ENCODE measurements at regions not wholly inside any gene's neighbourhood (a gene's known extent, or its start where the extent isn't known, plus 50 kb on each side); places are given as distances from the start of the nearest gene placed in this dataset.
A peak's percentile ranks its signal among the peaks of the same experiment; 100 is the strongest.

GRCh38 chr9:89746385-89747116 lies 141.7 kb downstream of the GADD45G start:
- peak; percentile 78 for DNase-seq

- DNase-seq: no peak
Observed at GRCh38 chr9:89747596-89747995, 142.8 kb downstream of the GADD45G start.

GRCh38 chr9:89748021-89748670 lies 143.3 kb downstream of the GADD45G start:
- DNase-seq: no peak

GRCh38 chr9:89748831-89749499 lies 144.2 kb downstream of the GADD45G start:
- no peak for DNase-seq

GRCh38 chr9:89749500-89750116 lies 144.8 kb downstream of the GADD45G start:
- no peak for DNase-seq

- DNase-seq: peak; percentile 64
Observed at GRCh38 chr9:89750117-89750791, 145.4 kb downstream of the GADD45G start.

GRCh38 chr9:89751079-89751825 lies 146.4 kb downstream of the GADD45G start:
- DNase-seq: no peak

GRCh38 chr9:89752154-89752553 lies 147.3 kb downstream of the GADD45G start:
- DNase-seq: no peak

GRCh38 chr9:89753472-89754055 lies 148.8 kb downstream of the GADD45G start:
- no peak for DNase-seq

- no peak for DNase-seq
Observed at GRCh38 chr9:89754193-89754592, 149.4 kb downstream of the GADD45G start.

GRCh38 chr9:89755821-89756220 lies 151.0 kb downstream of the GADD45G start:
- no peak for DNase-seq

GRCh38 chr9:89756891-89757537 lies 152.2 kb downstream of the GADD45G start:
- DNase-seq: no peak

- no peak for DNase-seq
Observed at GRCh38 chr9:89757776-89758528, 153.1 kb downstream of the GADD45G start.

- no peak for DNase-seq
Observed at GRCh38 chr9:89759572-89759971, 154.8 kb downstream of the GADD45G start.

- DNase-seq: no peak
Observed at GRCh38 chr9:89760123-89760522, 155.3 kb downstream of the GADD45G start.

GRCh38 chr9:89764217-89764616 lies 159.4 kb downstream of the GADD45G start:
- no peak for DNase-seq

- DNase-seq: no peak
Observed at GRCh38 chr9:89765211-89765946, 160.6 kb downstream of the GADD45G start.

- DNase-seq: no peak
Observed at GRCh38 chr9:89766991-89767390, 162.2 kb downstream of the GADD45G start.

- no peak for DNase-seq
Observed at GRCh38 chr9:89768051-89768450, 163.2 kb downstream of the GADD45G start.
